ENCODE measurements at regions not wholly inside any gene's neighbourhood (a gene's known extent, or its start where the extent isn't known, plus 50 kb on each side); places are given as distances from the start of the nearest gene placed in this dataset.
"Not testable (repeated sequence)": the region's sequence is repeated elsewhere in the genome, so short reads cannot be mapped to it uniquely, and the experiment has no call there.

- no peak for DNase-seq
These were observed 267.6 kb upstream of the MGAT5 start for GRCh38 chr2:133986081-133986837.

GRCh38 chr2:133986881-133987795 is 266.7 kb upstream of the MGAT5 start:
- no peak for DNase-seq

GRCh38 chr2:133988316-133988891 is 265.5 kb upstream of the MGAT5 start:
- no peak for DNase-seq

- no peak for DNase-seq
These were observed 262.2 kb upstream of the MGAT5 start for GRCh38 chr2:133991606-133992168.

- DNase-seq, result no peak
These were observed 261.4 kb upstream of the MGAT5 start for GRCh38 chr2:133992454-133992853.

GRCh38 chr2:133993160-133993559 is 260.7 kb upstream of the MGAT5 start:
- DNase-seq, result no peak

GRCh38 chr2:133998726-133999125 is 255.1 kb upstream of the MGAT5 start:
- DNase-seq, result not testable (repeated sequence)

- DNase-seq, result no peak
These were observed 251.5 kb upstream of the MGAT5 start for GRCh38 chr2:134002391-134002790.

GRCh38 chr2:134002921-134003320 is 251.0 kb upstream of the MGAT5 start:
- no peak for DNase-seq

- DNase-seq, result no peak
These were observed 249.4 kb upstream of the MGAT5 start for GRCh38 chr2:134004467-134004866.

GRCh38 chr2:134008837-134009236 is 245.0 kb upstream of the MGAT5 start:
- DNase-seq, result no peak

- DNase-seq, result no peak
These were observed 244.4 kb upstream of the MGAT5 start for GRCh38 chr2:134009440-134009839.

GRCh38 chr2:134009906-134010305 is 244.0 kb upstream of the MGAT5 start:
- DNase-seq, result not testable (repeated sequence)

- no peak for DNase-seq
These were observed 241.8 kb upstream of the MGAT5 start for GRCh38 chr2:134011936-134012586.

GRCh38 chr2:134014196-134014960 is 239.5 kb upstream of the MGAT5 start:
- no peak for DNase-seq

GRCh38 chr2:134019871-134020270 is 234.0 kb upstream of the MGAT5 start:
- DNase-seq, result no peak

GRCh38 chr2:134020608-134021007 is 233.3 kb upstream of the MGAT5 start:
- no peak for DNase-seq

- no peak for DNase-seq
These were observed 231.9 kb upstream of the MGAT5 start for GRCh38 chr2:134021830-134022524.

GRCh38 chr2:134023854-134024253 is 230.0 kb upstream of the MGAT5 start:
- DNase-seq, result no peak

GRCh38 chr2:134027980-134028379 is 225.9 kb upstream of the MGAT5 start:
- DNase-seq, result peak; percentile 47

GRCh38 chr2:134029418-134029817 is 224.5 kb upstream of the MGAT5 start:
- DNase-seq, result peak; percentile 12
